A549 (cell line): ENCODE measurements at regions not wholly inside any gene's neighbourhood (a gene's known extent, or its start where the extent isn't known, plus 50 kb on each side); places are given as distances from the start of the nearest gene placed in this dataset.

Source experiments
- ATAC-seq, 2 experiments: fragments of 200-7000 bp in 1 of 2; fragments of >200 bp in 1 of 2; cut with Nextera tagmentation in 1 of 2; cut with Tn5 transposase in 1 of 2; 3 replicates each; pipeline versions ENCODE4 v1.8.0 to v1.9.1; 2018 to 2020; ENCODE audit warnings: mild to moderate bottlenecking in 1 of 2, moderate library complexity in 1 of 2
- CTCF ChIA-PET: fragments of 300-600 bp; sonication (Branson Sonifier 250); formaldehyde crosslinking; extraction: SDS; loops from one replicate; lab custom pipeline; 2021; ENCODE audit warnings: antibody characterized with exemption, inconsistent platforms; lab: Yijun Ruan, JAX
- POLR2A ChIA-PET: fragments of 350-600 bp; formaldehyde crosslinking; extraction: SDS; loops from one replicate; lab custom pipeline; 2021; ENCODE audit warnings: antibody characterized with exemption, inconsistent platforms; lab: Yijun Ruan, JAX
- DNase-seq, 2 experiments: peaks; one replicate each; pipeline versions ENCODE4 v3.0.0 to v3.0.0-alpha.2; 2011 to 2016; ENCODE audit warnings: low read depth in 1 of 2, low spot score in 1 of 2
- FAIRE-seq: peaks from 2 replicates; lab custom pipeline; 2011; peaks lifted over from hg19 to GRCh38; lab: Jason Lieb, UNC
- H3K27ac ChIP-seq, 2 experiments: fragments of >200 bp; sonication (Bioruptor Twin); formaldehyde crosslinking; 3 replicates each; pipeline ENCODE4 v1.5.1; 2016 to 2017
- H3K4me1 ChIP-seq: fragments of >200 bp; sonication (Bioruptor Twin); formaldehyde crosslinking; 3 replicates; pipeline ENCODE4 v1.6.1; 2016
- H3K4me2 ChIP-seq: fragments of >200 bp; sonication (Bioruptor Twin); formaldehyde crosslinking; 3 replicates; pipeline ENCODE4 v1.6.1; 2016
- H3K4me3 ChIP-seq: fragments of >200 bp; sonication (Bioruptor Twin); formaldehyde crosslinking; 3 replicates; pipeline ENCODE4 v1.5.1; 2016
- H3K9me3 ChIP-seq: fragments of >200 bp; sonication (Bioruptor Twin); formaldehyde crosslinking; 3 replicates; pipeline ENCODE4 v1.6.1; 2016
- BHLHE40 ChIP-seq: IDR thresholded peaks from 2 replicates; pipeline ENCODE4 v1.6.1; 2012; ENCODE audit warnings: low read depth, low read length, inconsistent platforms
- CBX2 ChIP-seq: fragments of 200-600 bp; sonication (generic); IDR thresholded peaks from 2 replicates; pipeline ENCODE4 v1.6.1; 2016; ENCODE audit warnings: low read depth, mild to moderate bottlenecking, borderline replicate concordance
- CEBPB ChIP-seq, 2 experiments: fragments of >200 bp in 1 of 2; sonication (Bioruptor Twin) in 1 of 2; formaldehyde crosslinking in 1 of 2; IDR thresholded peaks; 2 replicates each; pipeline ENCODE4 v1.6.1; 2012 to 2016
- EHF ChIP-seq: fragments of 250-450 bp; sonication (Bioruptor Pico); IDR thresholded peaks from 2 replicates; pipeline ENCODE4 v1.5.0; 2020; ENCODE audit warnings: mild to moderate bottlenecking
- FOSB ChIP-seq: fragments of 250-450 bp; sonication (Bioruptor Pico); IDR thresholded peaks from 2 replicates; pipeline ENCODE4 v1.5.0; 2020; ENCODE audit warnings: mild to moderate bottlenecking, moderate library complexity
- FOSL2 ChIP-seq, 2 experiments: fragments of 450-650 bp in 1 of 2; fragments of >200 bp in 1 of 2; sonication (Bioruptor Twin) in 1 of 2; formaldehyde crosslinking; IDR thresholded peaks; 2 replicates each; pipeline versions ENCODE4 v1.5.0 to v1.6.1; 2016 to 2020; ENCODE audit warnings: mild to moderate bottlenecking in 1 of 2, moderate library complexity in 1 of 2
- FOXS1 ChIP-seq: fragments of 250-450 bp; sonication (Bioruptor Pico); IDR thresholded peaks from 2 replicates; pipeline ENCODE4 v1.5.0; 2020; ENCODE audit warnings: mild to moderate bottlenecking, moderate library complexity
- HDAC2 ChIP-seq: fragments of 200-600 bp; sonication (generic); IDR thresholded peaks from 2 replicates; pipeline ENCODE4 v1.6.1; 2016
- HOXB13 ChIP-seq: fragments of 250-450 bp; sonication (Bioruptor Pico); IDR thresholded peaks from 2 replicates; pipeline ENCODE4 v1.5.0; 2020; ENCODE audit warnings: low read depth, mild to moderate bottlenecking, moderate library complexity
- HOXB5 ChIP-seq: fragments of 250-450 bp; sonication (Bioruptor Pico); IDR thresholded peaks from 2 replicates; pipeline ENCODE4 v1.5.0; 2020; ENCODE audit warnings: mild to moderate bottlenecking, moderate library complexity
- JUNB ChIP-seq: fragments of >200 bp; sonication (Bioruptor Twin); formaldehyde crosslinking; IDR thresholded peaks from 2 replicates; pipeline ENCODE4 v1.6.1; 2016
- MYC ChIP-seq: IDR thresholded peaks from 2 replicates; pipeline ENCODE4 v1.6.1; 2012; ENCODE audit warnings: mild to moderate bottlenecking, inconsistent platforms, low read length, improper control_type of control experiment, borderline replicate concordance
- NPAS2 ChIP-seq: fragments of 250-450 bp; sonication (Bioruptor Pico); IDR thresholded peaks from 2 replicates; pipeline ENCODE4 v1.8.0; 2022; ENCODE audit warnings: mild to moderate bottlenecking, moderate library complexity, borderline replicate concordance
- PHF8 ChIP-seq: fragments of 200-600 bp; sonication (generic); IDR thresholded peaks from 2 replicates; pipeline ENCODE4 v1.6.1; 2016; ENCODE audit warnings: low read depth, mild to moderate bottlenecking, antibody characterized with exemption, moderate library complexity, borderline replicate concordance
- RCOR1 ChIP-seq: fragments of 150-350 bp; IDR thresholded peaks from 2 replicates; pipeline ENCODE4 v1.6.1; 2014; ENCODE audit warnings: antibody characterized with exemption, low read length, low read depth
- RNF2 ChIP-seq: fragments of 200-600 bp; sonication (generic); IDR thresholded peaks from 2 replicates; pipeline ENCODE4 v1.6.1; 2016; ENCODE audit warnings: low read depth, mild to moderate bottlenecking, antibody characterized with exemption, moderate library complexity, borderline replicate concordance
- TFCP2L1 ChIP-seq: fragments of 250-450 bp; sonication (Bioruptor Pico); IDR thresholded peaks from 2 replicates; pipeline ENCODE4 v1.5.0; 2021; ENCODE audit warnings: mild to moderate bottlenecking
- ZNF302 ChIP-seq: fragments of 250-450 bp; sonication (Bioruptor Pico); IDR thresholded peaks from 2 replicates; pipeline ENCODE4 v1.9.0; 2021; ENCODE audit warnings: inconsistent platforms, mild to moderate bottlenecking, moderate library complexity
- WGBS: methylation state at CpG from one replicate; pipeline ENCODE4 v1.1.6; 2017; ENCODE audit errors: missing lambda C conversion rate; 5-methylcytosine and 5-hydroxymethylcytosine counted together
- TF ChIP-seq, protein P1 (sequence below): fragments of >200 bp; sonication (Bioruptor Twin); formaldehyde crosslinking; IDR thresholded peaks from 2 replicates; pipeline ENCODE4 v1.6.1; 2016
- TF ChIP-seq, protein P2 (sequence below): IDR thresholded peaks from 2 replicates; pipeline ENCODE4 v1.6.1; 2012
- TF ChIP-seq, protein P3 (sequence below): fragments of 150-350 bp; IDR thresholded peaks from 2 replicates; pipeline ENCODE4 v1.6.1; 2014; ENCODE audit warnings: low read depth, mild to moderate bottlenecking, low read length
- TF ChIP-seq, protein P4 (sequence below): fragments of >200 bp; sonication (Bioruptor Twin); formaldehyde crosslinking; IDR thresholded peaks from 3 replicates; pipeline ENCODE4 v1.6.1; 2016
- TF ChIP-seq, protein P5 (sequence below): fragments of 250-450 bp; sonication (Bioruptor Pico); IDR thresholded peaks from 2 replicates; pipeline ENCODE4 v1.5.0; 2020; ENCODE audit warnings: low read depth, mild to moderate bottlenecking, moderate library complexity

DNA sequence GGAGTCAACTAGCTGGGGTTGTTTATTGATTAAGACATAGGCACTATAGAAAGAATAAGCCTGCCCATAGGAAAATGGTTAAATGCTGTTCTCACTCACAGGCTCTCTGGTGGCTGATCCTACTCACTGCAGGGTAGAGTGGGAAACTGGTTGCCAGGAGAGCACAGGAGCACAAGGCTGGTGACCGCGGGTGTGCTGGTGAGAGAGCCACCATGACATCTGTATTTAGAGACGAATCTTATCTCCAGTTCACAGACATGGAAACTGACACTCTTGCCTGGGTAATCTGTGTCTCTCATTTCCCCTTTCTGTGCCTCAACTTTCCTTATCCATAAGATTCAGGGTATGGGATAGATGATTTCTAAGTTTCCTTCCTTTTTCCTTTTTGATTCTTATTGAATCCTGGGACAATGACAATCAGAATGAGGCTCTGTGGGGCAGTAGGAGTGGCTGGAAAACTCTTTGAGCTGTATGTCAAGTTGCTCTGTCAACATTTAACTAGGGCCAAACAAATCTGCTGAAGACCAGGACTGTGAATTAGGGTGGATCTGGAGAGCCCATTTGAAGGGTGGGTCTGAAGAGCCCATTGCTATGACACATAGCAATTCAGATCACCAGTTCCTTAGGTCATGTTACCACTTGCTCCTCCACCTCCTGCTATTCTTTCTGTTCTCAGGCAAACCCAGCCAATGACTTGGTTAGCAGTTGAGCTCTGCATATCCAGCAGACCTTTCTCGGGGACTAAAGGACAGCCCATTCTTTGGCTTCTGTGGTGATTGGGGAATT is 286.1 kb upstream of the TBL1XR1 start:
- Histone ChIP-seq H3K4me1 (peaks cover 10% of the 10 kb centered on the region), H3K4me2 (no peak overlapping the region), H3K9me3 (no peaks in the 10 kb centered on the region), H3K4me3 (no peak overlapping the region), H3K27ac (no peak overlapping the region; a peak in 1 of 6 replicates)
- TF ChIP-seq FOSL2 (IDR thresholded peaks at IDR 0.05) = no peak
- TF ChIP-seq FOSL2 (CRISPR knock-in tag; IDR thresholded peaks at IDR 0.05) = no peak
- TF ChIP-seq CBX2 = no peak
- no peak for TF ChIP-seq BHLHE40
- TF ChIP-seq HOXB5 = no peak
- TF ChIP-seq FOXS1 (CRISPR knock-in tag) = no peak
- TF ChIP-seq CEBPB (IDR thresholded peaks at IDR 0.05) = no peak
- TF ChIP-seq, protein P1, sequence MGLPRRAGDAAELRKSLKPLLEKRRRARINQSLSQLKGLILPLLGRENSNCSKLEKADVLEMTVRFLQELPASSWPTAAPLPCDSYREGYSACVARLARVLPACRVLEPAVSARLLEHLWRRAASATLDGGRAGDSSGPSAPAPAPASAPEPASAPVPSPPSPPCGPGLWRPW = no peak
- TF ChIP-seq, protein P2, sequence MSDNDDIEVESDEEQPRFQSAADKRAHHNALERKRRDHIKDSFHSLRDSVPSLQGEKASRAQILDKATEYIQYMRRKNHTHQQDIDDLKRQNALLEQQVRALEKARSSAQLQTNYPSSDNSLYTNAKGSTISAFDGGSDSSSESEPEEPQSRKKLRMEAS = no peak
- no peak for TF ChIP-seq FOSB (CRISPR knock-in tag)
- no peak for TF ChIP-seq EHF (CRISPR knock-in tag)
- TF ChIP-seq TFCP2L1 (CRISPR knock-in tag) = no peak
- no peak for TF ChIP-seq PHF8
- TF ChIP-seq RNF2 = no peak
- TF ChIP-seq HOXB13 (CRISPR knock-in tag) = no peak
- no peak for TF ChIP-seq MYC
- no peak for TF ChIP-seq NPAS2 (CRISPR knock-in tag)
- no peak for TF ChIP-seq RCOR1
- TF ChIP-seq, protein P3, sequence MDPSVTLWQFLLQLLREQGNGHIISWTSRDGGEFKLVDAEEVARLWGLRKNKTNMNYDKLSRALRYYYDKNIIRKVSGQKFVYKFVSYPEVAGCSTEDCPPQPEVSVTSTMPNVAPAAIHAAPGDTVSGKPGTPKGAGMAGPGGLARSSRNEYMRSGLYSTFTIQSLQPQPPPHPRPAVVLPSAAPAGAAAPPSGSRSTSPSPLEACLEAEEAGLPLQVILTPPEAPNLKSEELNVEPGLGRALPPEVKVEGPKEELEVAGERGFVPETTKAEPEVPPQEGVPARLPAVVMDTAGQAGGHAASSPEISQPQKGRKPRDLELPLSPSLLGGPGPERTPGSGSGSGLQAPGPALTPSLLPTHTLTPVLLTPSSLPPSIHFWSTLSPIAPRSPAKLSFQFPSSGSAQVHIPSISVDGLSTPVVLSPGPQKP = no peak
- TF ChIP-seq, protein P4, sequence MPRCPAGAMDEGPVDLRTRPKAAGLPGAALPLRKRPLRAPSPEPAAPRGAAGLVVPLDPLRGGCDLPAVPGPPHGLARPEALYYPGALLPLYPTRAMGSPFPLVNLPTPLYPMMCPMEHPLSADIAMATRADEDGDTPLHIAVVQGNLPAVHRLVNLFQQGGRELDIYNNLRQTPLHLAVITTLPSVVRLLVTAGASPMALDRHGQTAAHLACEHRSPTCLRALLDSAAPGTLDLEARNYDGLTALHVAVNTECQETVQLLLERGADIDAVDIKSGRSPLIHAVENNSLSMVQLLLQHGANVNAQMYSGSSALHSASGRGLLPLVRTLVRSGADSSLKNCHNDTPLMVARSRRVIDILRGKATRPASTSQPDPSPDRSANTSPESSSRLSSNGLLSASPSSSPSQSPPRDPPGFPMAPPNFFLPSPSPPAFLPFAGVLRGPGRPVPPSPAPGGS = no peak
- ChIA-PET CTCF (interaction anchor here (1.3 kb wide), 1 partner anchor 123 kb away, joined by 3 read pairs; no protein-coding TSS in a partner anchor), POLR2A (no interaction called here)
- DNase-seq (no peak), FAIRE-seq (no peak), ATAC-seq (peak; percentile 64 to 73; a peak in 3 of 6 replicates)
- 72% methylated on average over 4 of the region's 4 CpGs for WGBS

DNA sequence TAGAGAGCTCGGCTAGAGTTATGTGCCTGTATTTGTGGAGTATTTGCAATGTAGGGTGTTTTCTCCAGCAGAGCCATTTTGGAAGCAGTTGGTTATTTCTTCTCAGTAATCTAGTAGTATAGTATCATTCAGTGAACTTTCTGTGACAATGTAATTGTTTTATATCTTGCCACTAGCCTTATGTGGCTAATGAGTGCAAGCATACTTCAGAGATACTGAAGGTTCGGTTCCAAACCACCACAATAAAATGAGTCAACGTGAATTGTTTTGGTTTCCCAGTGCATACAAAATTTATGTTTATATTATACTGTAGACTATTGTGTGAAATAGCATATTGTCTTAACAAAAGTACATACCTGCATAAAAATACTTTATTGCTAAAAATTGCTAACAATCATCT is 286.9 kb upstream of the TBL1XR1 start:
- TF ChIP-seq HDAC2 = no peak
- TF ChIP-seq FOSB (CRISPR knock-in tag) = no peak
- TF ChIP-seq, protein P5, sequence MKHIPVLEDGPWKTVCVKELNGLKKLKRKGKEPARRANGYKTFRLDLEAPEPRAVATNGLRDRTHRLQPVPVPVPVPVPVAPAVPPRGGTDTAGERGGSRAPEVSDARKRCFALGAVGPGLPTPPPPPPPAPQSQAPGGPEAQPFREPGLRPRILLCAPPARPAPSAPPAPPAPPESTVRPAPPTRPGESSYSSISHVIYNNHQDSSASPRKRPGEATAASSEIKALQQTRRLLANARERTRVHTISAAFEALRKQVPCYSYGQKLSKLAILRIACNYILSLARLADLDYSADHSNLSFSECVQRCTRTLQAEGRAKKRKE (CRISPR knock-in tag) = no peak
- no peak for TF ChIP-seq ZNF302 (CRISPR knock-in tag)
- TF ChIP-seq JUNB = no peak
- TF ChIP-seq, protein P3 = no peak
- FAIRE-seq (no peak), ATAC-seq (no peak), DNase-seq (no peak)
- Histone ChIP-seq H3K4me3 (no peak overlapping the region), H3K27ac (no peak overlapping the region), H3K4me2 (no peak overlapping the region), H3K9me3 (no peaks in the 10 kb centered on the region), H3K4me1 (peaks cover 3% of the 10 kb centered on the region)
- 92% methylated on average over 3 of the region's 3 CpGs for WGBS
- ChIA-PET CTCF (no interaction called here), POLR2A (no interaction called here)
